Kidney capillary endothelial cell (primary cell): ENCODE measurements at regions not wholly inside any gene's neighbourhood (a gene's known extent, or its start where the extent isn't known, plus 50 kb on each side); places are given as distances from the start of the nearest gene placed in this dataset.
A peak's percentile ranks its signal among the peaks of the same experiment; 100 is the strongest.

Experiments
- DNase-seq: peaks from one replicate; pipeline ENCODE4 v3.0.0-alpha.2; 2018; ENCODE audit warnings: low spot score

- no peak for DNase-seq
Measured at GRCh38 chr5:6806668-6807067, 93.4 kb downstream of the TENT4A start.

- DNase-seq: no peak
Measured at GRCh38 chr5:6808462-6808861, 95.2 kb downstream of the TENT4A start.

GRCh38 chr5:6810641-6811405 lies 97.6 kb downstream of the TENT4A start:
- no peak for DNase-seq

GRCh38 chr5:6812091-6812490 lies 98.9 kb downstream of the TENT4A start:
- DNase-seq: no peak

- DNase-seq: no peak
Measured at GRCh38 chr5:6812800-6813731, 99.8 kb downstream of the TENT4A start.

- DNase-seq: no peak
Measured at GRCh38 chr5:6814816-6815215, 101.6 kb downstream of the TENT4A start.

- DNase-seq: no peak
Measured at GRCh38 chr5:6818594-6819511, 105.6 kb downstream of the TENT4A start.

- DNase-seq: no peak
Measured at GRCh38 chr5:6819521-6819920, 106.3 kb downstream of the TENT4A start.

GRCh38 chr5:6820851-6821479 lies 107.7 kb downstream of the TENT4A start:
- DNase-seq: peak; percentile 73

GRCh38 chr5:6822068-6822467 lies 108.8 kb downstream of the TENT4A start:
- no peak for DNase-seq

- DNase-seq: no peak
Measured at GRCh38 chr5:6822556-6823343, 109.5 kb downstream of the TENT4A start.

GRCh38 chr5:6823996-6824395 lies 110.8 kb downstream of the TENT4A start:
- DNase-seq: no peak

- DNase-seq: no peak
Measured at GRCh38 chr5:6825678-6826244, 112.5 kb downstream of the TENT4A start.

GRCh38 chr5:6826756-6827155 lies 113.5 kb downstream of the TENT4A start:
- no peak for DNase-seq

- no peak for DNase-seq
Measured at GRCh38 chr5:6827526-6828219, 114.4 kb downstream of the TENT4A start.

- peak; percentile 52 for DNase-seq
Measured at GRCh38 chr5:6829150-6829784, 116.0 kb downstream of the TENT4A start.

- no peak for DNase-seq
Measured at GRCh38 chr5:6830643-6831239, 117.5 kb downstream of the TENT4A start.

- DNase-seq: no peak
Measured at GRCh38 chr5:6831678-6832671, 118.7 kb downstream of the TENT4A start.
